ENCODE measurements at regions not wholly inside any gene's neighbourhood (a gene's known extent, or its start where the extent isn't known, plus 50 kb on each side); places are given as distances from the start of the nearest gene placed in this dataset.

DNA sequence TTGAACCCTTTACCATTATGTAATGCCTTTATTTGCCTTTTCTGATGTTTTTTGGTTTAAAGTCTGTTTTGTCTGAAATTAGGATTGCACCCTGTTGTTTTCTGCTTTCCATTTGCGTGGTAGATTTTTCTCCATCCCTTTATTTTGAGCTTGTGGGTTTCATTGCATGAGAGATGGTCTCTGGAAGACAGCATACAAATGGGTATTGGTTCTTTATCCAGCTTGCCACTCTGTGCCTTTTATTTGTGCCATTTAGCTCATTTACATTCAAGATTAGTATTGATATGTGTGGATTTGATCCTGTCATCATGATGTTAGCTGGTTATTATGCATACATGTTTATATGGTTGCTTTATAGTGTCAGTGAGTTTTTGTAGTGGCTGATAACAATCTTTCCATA, 318.7 kb upstream of the PPP2R3A start:
- Histone ChIP-seq H3K9me2 (replicated peaks; ENCODE audit: low read depth, low read length) (no peaks in the 10 kb centered on the region), H4K20me1 (ENCODE audit: insufficient read depth, low read length, poor library complexity, severe bottlenecking) (no peaks in the 10 kb centered on the region), H3K9me3 (ENCODE audit: insufficient read depth, low read depth, low read length) (no peaks in the 10 kb centered on the region; the same call in 1 of the 2 replicates), H3K27me3 (ENCODE audit: insufficient read depth, low read length, poor library complexity, severe bottlenecking) (no peaks in the 10 kb centered on the region), H3K36me3 (ENCODE audit: insufficient read depth, low read length) (no peaks in the 10 kb centered on the region), H3K4me1 (ENCODE audit: insufficient read depth, low read length, poor library complexity, severe bottlenecking) (no peaks in the 10 kb centered on the region), H3K4me3 (ENCODE audit: low read length, poor library complexity, severe bottlenecking) (no peak overlapping the region), H3K79me2 (ENCODE audit: insufficient read depth, low read length) (no peaks in the 10 kb centered on the region), H3F3A (ENCODE audit: low read depth) (no peaks in the 10 kb centered on the region), H2AFZ (ENCODE audit: low read length) (no peak overlapping the region), H3K9ac (ENCODE audit: low read depth, low read length, poor library complexity, severe bottlenecking) (no peak overlapping the region), H3K4me2 (ENCODE audit: low read depth, low read length, poor library complexity, severe bottlenecking) (no peak overlapping the region)
- TF ChIP-seq EZH2phosphoT487 (IDR thresholded peaks at IDR 0.05; ENCODE audit: borderline replicate concordance) = no peak
- TF ChIP-seq, protein P1, sequence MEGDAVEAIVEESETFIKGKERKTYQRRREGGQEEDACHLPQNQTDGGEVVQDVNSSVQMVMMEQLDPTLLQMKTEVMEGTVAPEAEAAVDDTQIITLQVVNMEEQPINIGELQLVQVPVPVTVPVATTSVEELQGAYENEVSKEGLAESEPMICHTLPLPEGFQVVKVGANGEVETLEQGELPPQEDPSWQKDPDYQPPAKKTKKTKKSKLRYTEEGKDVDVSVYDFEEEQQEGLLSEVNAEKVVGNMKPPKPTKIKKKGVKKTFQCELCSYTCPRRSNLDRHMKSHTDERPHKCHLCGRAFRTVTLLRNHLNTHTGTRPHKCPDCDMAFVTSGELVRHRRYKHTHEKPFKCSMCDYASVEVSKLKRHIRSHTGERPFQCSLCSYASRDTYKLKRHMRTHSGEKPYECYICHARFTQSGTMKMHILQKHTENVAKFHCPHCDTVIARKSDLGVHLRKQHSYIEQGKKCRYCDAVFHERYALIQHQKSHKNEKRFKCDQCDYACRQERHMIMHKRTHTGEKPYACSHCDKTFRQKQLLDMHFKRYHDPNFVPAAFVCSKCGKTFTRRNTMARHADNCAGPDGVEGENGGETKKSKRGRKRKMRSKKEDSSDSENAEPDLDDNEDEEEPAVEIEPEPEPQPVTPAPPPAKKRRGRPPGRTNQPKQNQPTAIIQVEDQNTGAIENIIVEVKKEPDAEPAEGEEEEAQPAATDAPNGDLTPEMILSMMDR (conservative IDR thresholded peaks at IDR 0.05; ENCODE audit: low read length) = no peak

DNA sequence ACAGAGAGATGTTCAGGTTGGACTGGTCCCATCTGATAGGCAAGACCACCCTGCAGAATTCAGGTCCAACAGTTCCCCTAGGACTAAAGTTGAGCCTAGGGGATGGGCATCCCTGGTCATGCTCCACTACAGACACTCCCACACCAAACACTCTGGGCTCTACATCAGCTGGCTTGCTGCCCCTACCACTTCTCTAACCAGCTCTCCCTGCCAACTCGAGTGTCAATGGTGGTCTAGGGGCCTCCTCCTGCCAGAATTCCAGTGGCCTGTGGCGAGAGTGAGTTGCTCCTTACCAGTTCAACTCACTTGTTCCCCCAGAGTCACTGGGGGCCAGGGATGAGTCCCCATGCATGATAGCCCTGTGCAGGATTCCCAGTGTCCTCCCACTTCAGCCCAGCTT, 316.2 kb upstream of the PPP2R3A start:
- Histone ChIP-seq H3F3A (ENCODE audit: low read depth) (no peaks in the 10 kb centered on the region), H3K9me3 (ENCODE audit: insufficient read depth, low read depth, low read length) (no peaks in the 10 kb centered on the region; the same call in 1 of the 2 replicates), H3K9me2 (replicated peaks; ENCODE audit: low read depth, low read length) (no peaks in the 10 kb centered on the region), H3K4me3 (ENCODE audit: low read length, poor library complexity, severe bottlenecking) (no peak overlapping the region), H4K20me1 (ENCODE audit: insufficient read depth, low read length, poor library complexity, severe bottlenecking) (no peaks in the 10 kb centered on the region), H3K79me2 (ENCODE audit: insufficient read depth, low read length) (no peaks in the 10 kb centered on the region), H2AFZ (ENCODE audit: low read length) (no peak overlapping the region), H3K4me1 (ENCODE audit: insufficient read depth, low read length, poor library complexity, severe bottlenecking) (no peaks in the 10 kb centered on the region), H3K9ac (ENCODE audit: low read depth, low read length, poor library complexity, severe bottlenecking) (no peak overlapping the region), H3K4me2 (ENCODE audit: low read depth, low read length, poor library complexity, severe bottlenecking) (no peak overlapping the region), H3K36me3 (ENCODE audit: insufficient read depth, low read length) (no peaks in the 10 kb centered on the region), H3K27me3 (ENCODE audit: insufficient read depth, low read length, poor library complexity, severe bottlenecking) (no peaks in the 10 kb centered on the region)
- TF ChIP-seq, protein P1 (conservative IDR thresholded peaks at IDR 0.05; ENCODE audit: low read length) = no peak
- TF ChIP-seq EZH2phosphoT487 (IDR thresholded peaks at IDR 0.05; ENCODE audit: borderline replicate concordance) = no peak

DNA sequence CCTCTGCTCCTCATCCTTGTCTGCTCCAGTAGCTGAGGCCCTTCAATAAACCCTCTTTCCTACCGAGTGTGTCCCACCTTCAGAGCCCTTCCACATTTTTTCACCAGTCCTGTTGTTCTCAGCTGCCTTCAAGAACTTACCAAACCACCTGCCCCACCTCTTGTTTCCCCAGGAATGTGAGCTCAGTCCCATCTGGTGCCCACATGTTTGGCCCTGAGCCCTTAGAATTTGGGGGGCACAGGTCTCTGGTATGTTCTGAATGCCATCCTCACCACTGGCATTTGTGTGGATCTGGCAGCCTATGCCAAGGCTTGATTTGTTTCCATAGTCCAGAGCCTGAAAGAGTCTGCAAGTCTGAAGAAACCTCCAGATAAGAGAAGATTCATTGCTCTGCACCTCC, 315.2 kb upstream of the PPP2R3A start:
- no peak for TF ChIP-seq EZH2phosphoT487 (IDR thresholded peaks at IDR 0.05; ENCODE audit: borderline replicate concordance)
- TF ChIP-seq, protein P1 (conservative IDR thresholded peaks at IDR 0.05; ENCODE audit: low read length) = no peak
- H3K4me3 ChIP-seq (ENCODE audit: low read length, poor library complexity, severe bottlenecking) = no peak overlapping the region
- no peaks in the 10 kb centered on the region for H3K4me1 ChIP-seq (ENCODE audit: insufficient read depth, low read length, poor library complexity, severe bottlenecking)
- H3K9me3 ChIP-seq (ENCODE audit: insufficient read depth, low read depth, low read length) = no peaks in the 10 kb centered on the region; the same call in 1 of the 2 replicates
- H3K9ac ChIP-seq (ENCODE audit: low read depth, low read length, poor library complexity, severe bottlenecking) = no peak overlapping the region
- no peaks in the 10 kb centered on the region for H3F3A ChIP-seq (ENCODE audit: low read depth)
- H2AFZ ChIP-seq (ENCODE audit: low read length) = no peak overlapping the region
- H3K27me3 ChIP-seq (ENCODE audit: insufficient read depth, low read length, poor library complexity, severe bottlenecking) = no peaks in the 10 kb centered on the region
- H3K36me3 ChIP-seq (ENCODE audit: insufficient read depth, low read length) = no peaks in the 10 kb centered on the region
- no peaks in the 10 kb centered on the region for H4K20me1 ChIP-seq (ENCODE audit: insufficient read depth, low read length, poor library complexity, severe bottlenecking)
- no peaks in the 10 kb centered on the region for H3K9me2 ChIP-seq (replicated peaks; ENCODE audit: low read depth, low read length)
- no peak overlapping the region for H3K4me2 ChIP-seq (ENCODE audit: low read depth, low read length, poor library complexity, severe bottlenecking)
- H3K79me2 ChIP-seq (ENCODE audit: insufficient read depth, low read length) = no peaks in the 10 kb centered on the region

Data from Loucy (cell line).